ENCODE measurements at regions not wholly inside any gene's neighbourhood (a gene's known extent, or its start where the extent isn't known, plus 50 kb on each side); places are given as distances from the start of the nearest gene placed in this dataset.

GRCh38 chr13:34035676-34036325, 217.9 kb downstream of the RFC3 start:
- no peak for TF ChIP-seq GATA2 (IDR thresholded peaks at IDR 0.05; ENCODE audit: low read depth, low read length)
- TF ChIP-seq GATA3 (IDR thresholded peaks at IDR 0.05; ENCODE audit: low read depth, low read length), result no peak

Measured in SH-SY5Y (cell line).